Esophagus squamous epithelium (tissue), 5 donors: ENCODE measurements at regions not wholly inside any gene's neighbourhood (a gene's known extent, or its start where the extent isn't known, plus 50 kb on each side); places are given as distances from the start of the nearest gene placed in this dataset.

Experiments used
- DNase-seq: peaks from one replicate; lab custom pipeline; 2025; lab: John Stamatoyannopoulos, UW
- H3K27ac ChIP-seq, 4 donors: fragments of 200-600 bp; sonication (generic); one replicate each; pipeline ENCODE4 v1.5.1; 2016 to 2019; ENCODE audit warnings: mild to moderate bottlenecking in 1 of 4
- H3K27me3 ChIP-seq, 4 donors: fragments of 200-600 bp; sonication (generic); 1 replicate in 3 of 4; 2 replicates in 1 of 4; pipeline versions ENCODE4 v1.5.1 to v1.6.0; 2017 to 2021; ENCODE audit warnings: antibody characterized with exemption in 1 of 4
- H3K36me3 ChIP-seq, 3 donors: fragments of 200-600 bp; sonication (generic); one replicate each; pipeline ENCODE4 v1.5.1; 2016 to 2019
- H3K4me1 ChIP-seq, 3 donors: fragments of 200-600 bp; sonication (generic); one replicate each; pipeline ENCODE4 v1.5.1; 2017 to 2019
- H3K4me3 ChIP-seq, 4 donors: fragments of 200-600 bp; sonication (generic); 1 replicate in 3 of 4; 2 replicates in 1 of 4; pipeline ENCODE4 v1.5.1; 2016 to 2019; ENCODE audit warnings: mild to moderate bottlenecking in 2 of 4, moderate library complexity in 1 of 4
- H3K9me3 ChIP-seq, 3 donors: fragments of 200-600 bp; sonication (generic); one replicate each; pipeline ENCODE4 v1.5.1; 2016 to 2019
- POLR2A ChIP-seq, 4 donors: fragments of 450-650 bp; IDR thresholded peaks; one replicate each; pipeline ENCODE4 v1.6.1; 2017; ENCODE audit warnings: antibody characterized with exemption in 4 of 4, mild to moderate bottlenecking in 4 of 4, moderate library complexity in 3 of 4
- WGBS, 2 donors: methylation state at CpG; one replicate each; pipeline ENCODE4 v1.1.5; 2018; 5-methylcytosine and 5-hydroxymethylcytosine counted together
- intact Hi-C: fragments of 100-400 bp; cut with DNase I; formaldehyde crosslinking; loops from one replicate; pipeline ENCODE4 v1.15.0; 2022
- TF ChIP-seq, protein P1 (sequence below), 6 experiments: fragments of 450-650 bp in 4 of 6; fragments of 200-600 bp in 2 of 6; sonication (generic) in 2 of 6; IDR thresholded peaks; one replicate each; pipeline ENCODE4 v1.5.1; 2016 to 2019; ENCODE audit warnings: antibody characterized with exemption in 6 of 6, mild to moderate bottlenecking in 4 of 6, moderate library complexity in 4 of 6
- donor health status: DM: yes; HTN: yes; CAD: no.

DNA sequence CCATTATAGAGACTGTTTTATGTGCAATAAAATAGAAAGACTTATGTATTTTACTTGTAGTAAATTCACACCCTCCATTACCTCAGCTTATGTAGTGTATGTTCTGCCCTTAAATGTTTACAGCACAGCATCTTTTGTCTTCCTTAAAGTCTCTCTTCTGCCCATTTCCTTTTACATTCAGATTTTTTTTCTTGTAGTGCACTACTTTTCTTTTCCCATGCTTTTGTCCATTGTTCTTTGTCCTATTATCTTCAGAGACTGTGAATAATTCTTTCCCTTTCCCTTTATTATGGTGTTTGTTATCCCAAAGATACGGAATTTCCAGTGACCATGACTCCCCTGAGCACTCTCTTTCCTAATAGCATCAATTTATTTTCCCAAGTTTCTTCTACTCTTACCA lies 66.1 kb upstream of the TYRP1 start:
- no peak overlapping the region for H3K4me3 ChIP-seq
- H3K4me1 ChIP-seq, result no peaks in the 10 kb centered on the region
- no peaks in the 10 kb centered on the region for H3K36me3 ChIP-seq
- no peak overlapping the region for H3K27ac ChIP-seq
- H3K27me3 ChIP-seq, result no peaks in the 10 kb centered on the region
- H3K9me3 ChIP-seq, result no peaks in the 10 kb centered on the region
- intact Hi-C loops, result no loop called here
- 26 to 59% methylated on average over 1 of the region's 1 CpG for WGBS, 2 donors
- TF ChIP-seq, protein P1, sequence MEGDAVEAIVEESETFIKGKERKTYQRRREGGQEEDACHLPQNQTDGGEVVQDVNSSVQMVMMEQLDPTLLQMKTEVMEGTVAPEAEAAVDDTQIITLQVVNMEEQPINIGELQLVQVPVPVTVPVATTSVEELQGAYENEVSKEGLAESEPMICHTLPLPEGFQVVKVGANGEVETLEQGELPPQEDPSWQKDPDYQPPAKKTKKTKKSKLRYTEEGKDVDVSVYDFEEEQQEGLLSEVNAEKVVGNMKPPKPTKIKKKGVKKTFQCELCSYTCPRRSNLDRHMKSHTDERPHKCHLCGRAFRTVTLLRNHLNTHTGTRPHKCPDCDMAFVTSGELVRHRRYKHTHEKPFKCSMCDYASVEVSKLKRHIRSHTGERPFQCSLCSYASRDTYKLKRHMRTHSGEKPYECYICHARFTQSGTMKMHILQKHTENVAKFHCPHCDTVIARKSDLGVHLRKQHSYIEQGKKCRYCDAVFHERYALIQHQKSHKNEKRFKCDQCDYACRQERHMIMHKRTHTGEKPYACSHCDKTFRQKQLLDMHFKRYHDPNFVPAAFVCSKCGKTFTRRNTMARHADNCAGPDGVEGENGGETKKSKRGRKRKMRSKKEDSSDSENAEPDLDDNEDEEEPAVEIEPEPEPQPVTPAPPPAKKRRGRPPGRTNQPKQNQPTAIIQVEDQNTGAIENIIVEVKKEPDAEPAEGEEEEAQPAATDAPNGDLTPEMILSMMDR (IDR thresholded peaks at IDR 0.05), result no peak
- no peak for DNase-seq

DNA sequence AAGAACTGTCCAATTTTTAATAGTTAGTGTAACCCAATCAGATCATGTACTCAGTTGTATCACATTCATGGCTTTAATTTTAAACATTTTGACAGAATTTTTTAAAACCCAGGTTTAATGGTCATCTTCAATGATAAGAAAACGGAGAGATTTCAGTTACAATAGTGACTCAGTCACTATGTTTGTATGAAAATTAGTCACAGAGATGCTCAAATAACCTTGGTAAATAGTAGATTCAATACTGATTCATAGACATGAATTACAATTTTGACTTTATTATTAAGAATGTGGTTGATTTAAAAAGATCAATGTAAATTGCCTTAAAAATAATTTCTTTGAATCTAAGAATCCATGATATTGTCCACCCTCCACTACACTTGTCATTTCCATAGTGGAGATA lies 64.6 kb upstream of the TYRP1 start:
- Histone ChIP-seq H3K4me1 (no peaks in the 10 kb centered on the region), H3K4me3 (no peak overlapping the region), H3K9me3 (no peaks in the 10 kb centered on the region), H3K27me3 (no peaks in the 10 kb centered on the region), H3K36me3 (no peaks in the 10 kb centered on the region), H3K27ac (no peak overlapping the region)
- TF ChIP-seq POLR2A (IDR thresholded peaks at IDR 0.05), result no peak
- TF ChIP-seq, protein P1 (IDR thresholded peaks at IDR 0.05), result no peak
- WGBS, 2 donors, result 42 to 61% methylated on average over 1 of the region's 1 CpG
- no peak for DNase-seq
- intact Hi-C loops, result no loop called here

DNA sequence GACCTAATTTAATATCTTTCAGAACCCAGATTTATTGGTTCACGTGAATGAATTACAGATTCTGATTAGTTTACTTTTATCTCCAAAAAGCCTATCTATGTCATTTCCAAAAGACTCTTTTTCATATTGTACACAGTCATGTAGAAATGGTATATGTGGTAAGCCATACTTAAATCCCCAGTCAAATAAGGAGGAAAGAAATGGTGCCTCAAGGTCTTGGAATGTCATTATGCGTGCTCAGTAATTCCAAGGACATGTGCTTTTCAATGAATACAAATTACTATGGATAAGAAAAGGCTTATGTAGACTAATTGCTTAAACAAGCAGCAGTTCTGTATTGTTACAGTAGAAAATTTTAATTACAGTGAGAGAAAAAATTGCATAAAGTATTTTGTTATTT lies 64.1 kb upstream of the TYRP1 start:
- 37 to 62% methylated on average over 2 of the region's 2 CpGs for WGBS, 2 donors
- Histone ChIP-seq H3K27ac (no peak overlapping the region), H3K27me3 (no peaks in the 10 kb centered on the region), H3K4me1 (no peaks in the 10 kb centered on the region), H3K36me3 (no peaks in the 10 kb centered on the region), H3K9me3 (no peaks in the 10 kb centered on the region), H3K4me3 (no peak overlapping the region)
- intact Hi-C loops, result no loop called here
- no peak for DNase-seq
- TF ChIP-seq, protein P1 (IDR thresholded peaks at IDR 0.05), result no peak
- TF ChIP-seq POLR2A (IDR thresholded peaks at IDR 0.05), result no peak

DNA sequence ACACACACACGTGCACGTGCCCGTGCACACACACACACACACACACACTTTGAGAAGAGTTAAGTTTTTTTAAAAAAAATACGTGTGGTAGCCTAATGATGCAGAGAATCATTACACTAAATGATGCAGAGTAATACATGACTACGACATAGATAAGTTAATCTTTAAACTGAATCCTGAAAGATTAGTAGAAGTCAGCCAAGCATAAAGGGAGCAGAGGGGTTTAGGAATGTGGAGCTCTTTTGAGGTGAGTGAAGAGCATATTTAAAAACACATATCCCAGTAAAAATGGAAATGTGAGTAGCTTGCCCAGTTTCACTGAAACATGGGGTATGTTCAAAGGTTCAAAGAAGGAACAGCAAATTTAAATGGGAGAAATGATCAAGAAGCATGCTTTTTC lies 61.3 kb upstream of the TYRP1 start:
- Histone ChIP-seq H3K27me3 (no peaks in the 10 kb centered on the region), H3K27ac (no peak overlapping the region), H3K4me1 (no peaks in the 10 kb centered on the region), H3K4me3 (no peak overlapping the region), H3K9me3 (no peaks in the 10 kb centered on the region), H3K36me3 (no peaks in the 10 kb centered on the region)
- intact Hi-C loops, result no loop called here
- DNase-seq, result no peak
- no peak for TF ChIP-seq POLR2A (IDR thresholded peaks at IDR 0.05)
- TF ChIP-seq, protein P1 (IDR thresholded peaks at IDR 0.05), result no peak
- 64 to 65% methylated on average over 5 of the region's 5 CpGs for WGBS, 2 donors

DNA sequence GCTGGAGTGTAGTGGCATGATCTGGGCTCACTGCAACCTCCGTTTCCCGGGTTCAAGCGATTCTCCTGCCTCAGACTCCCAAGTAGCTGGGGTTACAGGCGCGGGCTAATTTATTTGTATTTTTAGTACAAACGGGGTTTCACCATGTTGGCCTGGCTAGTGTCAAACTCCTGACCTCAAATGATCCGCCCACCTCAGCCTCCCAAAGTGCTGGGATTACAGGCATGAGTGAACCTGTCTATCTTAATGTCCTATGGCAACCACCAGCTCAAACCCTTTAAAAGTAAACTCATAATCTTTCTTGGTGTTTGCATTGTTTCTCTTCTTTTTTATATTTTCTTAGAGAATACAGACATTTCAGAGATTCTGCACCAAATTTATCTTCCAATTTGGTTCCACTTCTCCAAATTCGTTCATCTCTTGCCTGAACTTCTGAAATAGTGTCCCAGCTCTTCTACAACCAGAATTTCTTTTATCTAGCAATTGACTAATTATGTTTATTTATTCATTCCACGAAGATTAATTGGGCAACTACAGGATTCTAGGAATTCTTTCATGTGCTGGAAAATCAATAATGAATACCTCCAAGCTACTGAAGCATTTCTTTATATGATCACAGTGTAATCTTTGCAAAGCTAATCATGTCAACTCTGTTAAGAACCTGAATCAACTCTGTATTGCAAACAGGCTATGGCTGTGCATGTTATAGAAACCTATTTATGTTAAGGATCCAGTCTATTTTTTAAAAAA lies 60.0 kb upstream of the TYRP1 start:
- H3K36me3 ChIP-seq, result no peaks in the 10 kb centered on the region
- no peak overlapping the region for H3K4me3 ChIP-seq
- 60 to 63% methylated on average over 9 of the region's 9 CpGs for WGBS, 2 donors
- no peak for TF ChIP-seq POLR2A (IDR thresholded peaks at IDR 0.05)
- TF ChIP-seq, protein P1 (IDR thresholded peaks at IDR 0.05), result no peak
- no peaks in the 10 kb centered on the region for H3K9me3 ChIP-seq
- no peaks in the 10 kb centered on the region for H3K27me3 ChIP-seq
- no peaks in the 10 kb centered on the region for H3K4me1 ChIP-seq
- intact Hi-C loops, result no loop called here
- no peak for DNase-seq
- H3K27ac ChIP-seq, result no peak overlapping the region
